ENCODE measurements at regions not wholly inside any gene's neighbourhood (a gene's known extent, or its start where the extent isn't known, plus 50 kb on each side); places are given as distances from the start of the nearest gene placed in this dataset.
"Not testable (repeated sequence)": the region's sequence is repeated elsewhere in the genome, so short reads cannot be mapped to it uniquely, and the experiment has no call there.

GRCh38 chr3:6680119-6680806 is 180.7 kb upstream of the GRM7 start:
- DNase-seq (ENCODE audit: low spot score), result no peak

DNA sequence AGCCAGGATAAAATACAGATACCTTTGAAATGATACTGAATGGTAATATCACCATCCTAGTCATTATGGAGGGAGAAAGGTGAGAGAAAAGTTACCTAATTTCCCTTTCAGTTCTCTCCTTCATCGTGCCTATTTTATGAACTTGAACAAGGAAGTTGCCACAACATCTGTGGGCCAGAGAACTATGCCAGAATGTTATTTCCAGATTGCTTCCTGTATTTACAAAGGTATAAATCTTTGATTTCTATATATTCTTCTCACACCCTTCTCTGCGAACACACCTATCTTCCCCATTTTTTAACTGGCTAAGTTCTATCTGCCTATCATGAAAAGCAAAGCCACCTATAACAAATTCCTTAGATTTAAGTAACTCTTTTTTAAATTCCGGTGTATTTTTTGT is 163.6 kb upstream of the GRM7 start:
- DNase-seq (ENCODE audit: low spot score), result no peak

DNA sequence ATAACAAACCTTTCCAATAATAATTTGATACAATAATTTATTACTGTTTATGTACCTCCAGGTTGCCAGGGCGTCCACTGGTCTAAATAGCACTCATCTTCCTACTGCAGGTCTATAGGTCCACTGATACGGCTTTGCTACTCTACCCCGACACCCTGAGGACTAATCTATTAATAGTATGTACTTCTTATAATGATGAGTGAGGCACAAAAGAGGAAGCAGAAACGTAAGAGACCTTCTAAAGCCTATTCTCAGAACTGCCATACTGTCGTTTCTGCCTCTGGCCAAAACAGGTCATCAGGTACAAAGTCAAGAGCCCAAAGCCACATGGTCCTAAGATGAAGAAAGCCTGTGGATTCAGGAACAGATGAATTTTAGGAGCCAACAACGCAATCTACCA is 163.2 kb upstream of the GRM7 start:
- no peak for DNase-seq (ENCODE audit: low spot score)

DNA sequence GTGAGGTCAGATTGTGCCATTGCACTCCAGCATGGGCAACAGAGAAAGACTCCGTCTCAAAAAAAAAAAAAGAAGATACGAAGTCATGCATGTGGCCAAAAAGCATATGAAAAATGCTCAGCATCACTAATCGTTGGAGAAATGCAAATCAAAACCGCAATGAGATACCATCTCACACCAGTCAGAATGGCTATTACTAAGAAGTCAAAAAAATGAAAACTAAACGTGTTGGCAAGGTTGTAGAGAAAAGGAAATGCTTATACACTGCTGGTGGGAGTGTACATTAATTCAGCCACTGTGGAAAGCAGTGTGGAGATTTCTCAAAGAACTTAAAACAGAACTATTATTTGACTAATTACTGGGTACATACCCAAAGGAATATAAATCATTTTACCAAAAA is 156.1 kb upstream of the GRM7 start:
- not testable (repeated sequence) for DNase-seq (ENCODE audit: low spot score)

- DNase-seq (ENCODE audit: low spot score), result no peak
These were observed 154.1 kb upstream of the GRM7 start for GRCh38 chr3:6706777-6707176.

GRCh38 chr3:6709178-6709577 is 151.7 kb upstream of the GRM7 start:
- no peak for DNase-seq (ENCODE audit: low spot score)

- DNase-seq (ENCODE audit: low spot score), result no peak
These were observed 146.0 kb upstream of the GRM7 start for GRCh38 chr3:6714962-6715361.

- DNase-seq (ENCODE audit: low spot score), result no peak
These were observed 144.5 kb upstream of the GRM7 start for GRCh38 chr3:6716420-6716819.

DNA sequence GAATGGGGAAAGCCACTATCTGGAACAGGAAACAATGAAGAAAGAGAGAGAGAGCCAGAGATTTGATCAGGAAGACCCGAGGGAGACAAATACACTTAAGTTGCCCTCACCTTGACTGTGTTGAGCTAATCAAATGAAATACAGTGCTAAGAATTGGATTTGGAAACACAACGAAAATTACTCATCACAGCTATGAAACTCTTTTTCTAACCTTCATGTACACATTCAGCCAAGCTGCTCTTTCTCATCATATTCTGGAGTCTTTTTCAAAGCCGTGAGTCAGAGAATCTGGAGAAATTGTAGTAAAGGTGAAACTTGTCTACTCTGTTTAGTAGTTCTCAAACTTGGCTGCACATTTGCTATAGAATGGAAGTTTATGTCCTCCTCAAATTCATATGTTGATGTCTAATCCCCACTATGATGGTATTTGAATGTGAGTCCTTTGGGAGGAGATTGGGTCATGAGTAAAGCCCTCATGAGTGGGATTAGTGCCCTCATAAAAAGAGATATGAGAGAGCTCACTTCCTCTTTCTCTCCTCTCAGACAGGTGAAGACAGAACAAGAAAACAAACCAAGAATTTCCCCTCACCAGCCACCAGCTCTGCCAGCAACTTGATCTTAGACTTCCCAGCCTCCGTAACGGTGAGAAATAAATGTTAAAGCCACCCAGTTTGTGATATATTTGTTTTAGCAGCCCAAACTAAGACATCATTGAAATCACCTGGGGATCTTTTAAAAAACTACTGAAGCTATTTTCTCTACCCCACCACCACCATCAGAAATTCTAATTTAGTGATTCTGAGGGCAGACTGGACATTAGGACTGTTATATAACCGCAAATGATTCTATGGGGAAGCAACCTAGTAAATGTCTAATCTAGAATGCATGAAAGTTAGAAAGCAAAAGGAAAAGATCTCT is 143.6 kb upstream of the GRM7 start:
- no peak for DNase-seq (ENCODE audit: low spot score)

DNA sequence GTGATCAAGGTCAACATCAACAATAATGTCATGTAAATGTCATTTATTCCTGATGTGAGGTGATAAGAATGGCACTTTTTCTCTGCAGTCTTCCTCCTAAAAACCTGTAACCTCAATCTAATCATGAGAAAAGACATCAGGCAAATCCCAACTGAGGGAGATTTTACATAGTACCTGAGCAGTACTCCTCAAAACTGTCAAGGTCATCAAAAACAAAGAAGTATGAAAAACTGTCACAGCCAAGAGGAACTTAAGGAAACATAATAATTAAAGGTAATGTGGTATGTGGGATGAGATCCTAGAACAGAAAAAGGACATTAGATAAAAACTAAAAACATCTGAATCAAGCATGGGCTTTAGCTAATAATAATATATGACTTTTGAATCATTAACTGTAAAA is 140.9 kb upstream of the GRM7 start:
- DNase-seq (ENCODE audit: low spot score), result no peak

DNA sequence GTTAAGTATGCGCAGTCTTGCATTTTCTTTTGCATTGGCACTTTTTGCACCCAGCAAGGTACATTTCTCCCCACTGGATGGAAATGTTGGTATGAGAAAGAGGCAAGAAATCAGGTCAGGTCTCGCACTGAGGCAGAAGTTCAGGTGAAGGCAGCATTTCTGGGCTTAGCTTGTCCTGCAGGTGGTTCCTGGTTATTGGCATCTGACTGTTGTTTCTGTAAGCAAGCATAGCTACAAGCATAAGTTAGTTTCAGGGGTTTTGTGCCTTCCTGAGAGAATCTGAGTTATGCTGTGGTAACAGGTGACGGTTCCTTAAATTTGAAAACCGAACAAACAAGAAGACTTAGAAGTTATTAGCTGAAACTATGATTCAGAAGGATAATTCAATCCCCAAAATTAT is 139.4 kb upstream of the GRM7 start:
- DNase-seq (ENCODE audit: low spot score), result no peak

GRCh38 chr3:6723205-6723604 is 137.7 kb upstream of the GRM7 start:
- no peak for DNase-seq (ENCODE audit: low spot score)

DNA sequence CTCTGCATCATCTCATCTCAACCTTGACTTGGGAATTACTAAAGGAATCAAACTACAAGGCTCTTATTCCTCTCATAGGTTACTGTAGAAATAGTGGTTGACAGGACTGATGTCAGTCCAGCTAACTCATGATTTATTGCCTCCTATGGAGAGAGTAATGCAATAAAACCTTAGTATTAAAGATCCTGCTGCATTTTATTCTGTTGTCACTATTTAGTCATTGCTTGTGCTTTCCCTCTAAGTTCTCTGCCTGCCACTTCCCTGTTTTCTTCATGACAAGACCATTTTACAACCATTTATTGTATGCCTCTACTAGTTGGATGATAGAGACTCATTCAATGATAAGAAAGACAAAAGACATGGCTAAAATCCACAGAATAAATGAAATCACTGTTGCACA is 134.1 kb upstream of the GRM7 start:
- DNase-seq (ENCODE audit: low spot score), result no peak

- no peak for DNase-seq (ENCODE audit: low spot score)
These were observed 128.1 kb upstream of the GRM7 start for GRCh38 chr3:6732807-6733206.

GRCh38 chr3:6733699-6734394 is 127.1 kb upstream of the GRM7 start:
- DNase-seq (ENCODE audit: low spot score), result no peak

GRCh38 chr3:6734395-6734746 is 126.5 kb upstream of the GRM7 start:
- no peak for DNase-seq (ENCODE audit: low spot score)

DNA sequence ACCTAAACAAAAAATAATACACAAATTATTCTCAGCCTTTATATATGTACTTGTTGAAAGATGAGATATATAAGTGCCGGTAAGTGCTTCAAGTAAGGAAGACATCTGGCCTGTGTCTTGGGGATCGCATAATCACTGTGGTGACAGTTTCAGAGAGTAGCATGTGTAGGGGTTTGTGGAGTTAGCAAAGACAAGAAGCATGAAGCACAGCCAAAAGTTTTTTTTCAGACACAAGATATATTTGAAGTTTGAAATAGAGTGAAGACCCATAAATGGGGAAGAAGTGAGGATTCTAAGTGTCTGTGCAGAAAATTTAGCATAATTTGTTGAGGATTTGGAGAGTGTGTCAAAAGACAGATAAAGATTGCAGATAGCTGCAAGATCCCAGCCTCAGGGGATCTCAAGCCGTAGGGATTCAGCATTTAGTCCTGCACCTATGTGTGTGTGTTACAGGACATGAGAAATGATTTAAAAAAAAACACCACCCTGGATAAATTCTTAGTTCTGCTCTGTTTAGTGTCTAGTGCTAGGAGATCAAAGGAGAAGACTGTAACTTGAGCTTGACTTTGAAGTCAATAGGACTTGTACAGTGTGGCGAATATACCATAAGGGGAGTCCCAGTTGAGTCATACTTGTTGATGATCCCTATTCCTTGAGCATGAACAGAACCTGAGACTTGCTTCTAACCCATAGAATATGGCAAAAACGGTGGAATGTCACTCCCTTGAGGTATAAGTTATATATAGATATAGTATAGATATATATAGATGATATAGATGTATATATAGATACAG is 123.9 kb upstream of the GRM7 start:
- no peak for DNase-seq (ENCODE audit: low spot score)

DNA sequence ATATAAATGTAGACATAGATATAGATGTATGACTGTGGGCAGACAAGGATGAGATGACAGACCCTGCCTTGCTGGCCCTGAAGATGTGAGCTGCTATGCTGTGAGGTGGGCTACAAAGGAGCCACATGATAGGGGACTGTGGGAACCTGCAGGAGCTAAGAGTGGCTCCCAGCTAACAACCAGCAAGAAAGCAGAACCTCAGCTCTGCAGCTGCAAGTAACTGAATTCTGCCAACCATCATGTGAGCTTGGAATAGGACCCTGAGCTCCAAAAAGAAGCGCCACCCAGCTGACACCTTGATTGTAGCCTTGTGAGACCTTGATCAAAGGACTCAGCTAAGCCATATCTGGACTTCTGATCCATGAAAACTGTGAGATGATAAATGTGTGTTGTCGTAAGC is 123.3 kb upstream of the GRM7 start:
- no peak for DNase-seq (ENCODE audit: low spot score)

GRCh38 chr3:6739288-6739687 is 121.6 kb upstream of the GRM7 start:
- no peak for DNase-seq (ENCODE audit: low spot score)

DNA sequence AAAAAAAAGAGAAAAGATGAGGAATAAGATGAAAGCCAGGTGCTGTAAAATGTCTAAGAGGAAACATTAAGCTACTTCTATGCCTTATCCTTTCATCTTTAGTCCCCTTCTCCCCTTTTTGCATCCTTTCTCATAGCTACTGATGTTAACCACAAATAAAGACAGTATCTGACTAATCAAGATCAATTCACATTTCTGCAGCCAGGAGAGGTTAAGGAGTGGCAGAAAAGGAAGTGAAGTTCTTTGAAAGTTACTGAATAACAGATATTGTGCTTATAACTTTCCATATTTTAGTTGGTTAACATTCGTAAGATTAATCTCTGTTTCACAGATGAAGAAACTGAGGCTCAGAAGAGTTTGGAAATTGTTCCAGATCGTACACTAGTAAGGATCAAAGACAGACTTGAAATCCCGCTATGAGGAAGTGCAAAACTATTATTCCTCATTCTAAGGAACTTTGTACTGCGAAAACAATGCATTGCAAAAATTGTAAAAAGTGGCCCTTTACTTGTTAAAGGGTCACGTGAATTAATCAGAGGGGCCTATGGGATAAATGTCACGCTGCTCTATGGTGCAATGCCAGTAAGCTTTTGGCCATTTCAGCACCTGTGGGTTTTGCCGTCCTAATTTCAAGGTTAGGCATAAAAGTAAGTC is 117.7 kb upstream of the GRM7 start:
- DNase-seq (ENCODE audit: low spot score), result no peak

DNA sequence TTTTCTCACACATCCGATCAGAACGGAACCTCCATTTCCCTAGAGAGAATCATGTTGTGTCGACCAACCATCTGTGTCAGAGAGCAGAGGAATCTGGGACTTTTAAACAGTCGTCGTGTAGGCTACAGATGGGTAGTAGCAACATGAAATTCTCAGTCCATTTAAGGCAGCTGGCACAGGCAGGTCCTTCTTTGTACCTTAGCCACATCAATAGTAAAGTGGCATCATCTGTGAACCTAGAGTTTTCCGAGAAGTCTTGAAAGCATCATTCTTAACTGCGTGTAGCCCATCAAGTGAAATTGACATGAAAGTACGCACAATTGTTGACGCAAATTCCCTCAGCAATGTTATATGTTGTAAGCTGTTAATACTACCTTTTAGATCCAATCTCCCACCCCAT is 114.5 kb upstream of the GRM7 start:
- no peak for DNase-seq (ENCODE audit: low spot score)

All from HT-29 (cell line).